ENCODE measurements at regions not wholly inside any gene's neighbourhood (a gene's known extent, or its start where the extent isn't known, plus 50 kb on each side); places are given as distances from the start of the nearest gene placed in this dataset.

DNA sequence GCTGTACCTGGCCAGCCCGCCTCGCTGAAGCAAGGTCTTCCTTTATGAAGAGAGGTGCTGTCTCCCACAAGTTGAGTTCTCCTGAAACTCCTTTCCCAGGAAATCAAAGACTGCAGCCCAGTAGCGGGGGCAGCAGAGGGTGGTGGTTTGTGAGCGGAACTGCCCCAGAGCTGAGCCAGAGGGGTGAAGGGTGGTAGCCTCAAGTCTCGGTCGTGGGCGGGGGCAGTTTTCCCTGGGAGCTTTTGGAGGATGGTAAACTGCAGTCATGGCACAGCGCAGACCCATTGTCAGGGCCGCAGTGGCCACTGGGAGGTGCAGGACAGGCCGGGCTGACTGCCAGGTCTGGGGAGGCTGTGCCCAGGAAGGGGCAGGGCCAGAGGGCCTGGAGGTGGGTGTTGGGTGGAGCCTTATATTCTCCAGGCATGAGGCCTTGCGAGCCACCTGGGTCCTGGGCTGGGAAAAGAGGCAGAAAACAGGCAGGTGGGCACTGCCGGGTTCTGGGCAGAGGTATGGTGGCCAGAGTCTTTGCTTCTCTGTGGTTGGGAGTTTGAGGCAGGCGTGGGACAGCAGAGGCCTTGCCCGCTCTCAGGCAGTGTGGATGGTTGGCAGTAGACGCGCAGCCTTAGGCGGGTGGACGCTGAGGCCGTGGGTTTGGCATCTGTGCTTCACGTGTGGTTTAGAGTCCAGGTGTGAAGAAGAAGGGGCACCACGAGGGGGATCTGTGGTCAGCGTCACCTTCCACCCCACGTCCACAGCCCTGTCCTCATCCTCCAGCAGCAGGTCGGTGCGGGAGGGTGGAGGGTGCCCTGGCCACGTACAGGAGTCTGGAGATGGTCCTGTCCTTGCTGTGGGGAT, 1176.4 kb downstream of the BRD1 start:
- no peaks in the 10 kb centered on the region for H3K36me3 ChIP-seq
- no peak overlapping the region for H3K4me3 ChIP-seq
- no peaks in the 10 kb centered on the region for H3K27me3 ChIP-seq
- TF ChIP-seq, protein P1, sequence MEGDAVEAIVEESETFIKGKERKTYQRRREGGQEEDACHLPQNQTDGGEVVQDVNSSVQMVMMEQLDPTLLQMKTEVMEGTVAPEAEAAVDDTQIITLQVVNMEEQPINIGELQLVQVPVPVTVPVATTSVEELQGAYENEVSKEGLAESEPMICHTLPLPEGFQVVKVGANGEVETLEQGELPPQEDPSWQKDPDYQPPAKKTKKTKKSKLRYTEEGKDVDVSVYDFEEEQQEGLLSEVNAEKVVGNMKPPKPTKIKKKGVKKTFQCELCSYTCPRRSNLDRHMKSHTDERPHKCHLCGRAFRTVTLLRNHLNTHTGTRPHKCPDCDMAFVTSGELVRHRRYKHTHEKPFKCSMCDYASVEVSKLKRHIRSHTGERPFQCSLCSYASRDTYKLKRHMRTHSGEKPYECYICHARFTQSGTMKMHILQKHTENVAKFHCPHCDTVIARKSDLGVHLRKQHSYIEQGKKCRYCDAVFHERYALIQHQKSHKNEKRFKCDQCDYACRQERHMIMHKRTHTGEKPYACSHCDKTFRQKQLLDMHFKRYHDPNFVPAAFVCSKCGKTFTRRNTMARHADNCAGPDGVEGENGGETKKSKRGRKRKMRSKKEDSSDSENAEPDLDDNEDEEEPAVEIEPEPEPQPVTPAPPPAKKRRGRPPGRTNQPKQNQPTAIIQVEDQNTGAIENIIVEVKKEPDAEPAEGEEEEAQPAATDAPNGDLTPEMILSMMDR (IDR thresholded peaks at IDR 0.05; ENCODE audit: low read depth, low read length): no peak
- no peak for DNase-seq (ENCODE audit: low read depth in 1 of 2, low spot score in 1 of 2)
- no peak overlapping the region for H3K27ac ChIP-seq
- H3K9me3 ChIP-seq (ENCODE audit: low read depth): no peaks in the 10 kb centered on the region
- H3K4me1 ChIP-seq (ENCODE audit: low read depth): no peaks in the 10 kb centered on the region

DNA sequence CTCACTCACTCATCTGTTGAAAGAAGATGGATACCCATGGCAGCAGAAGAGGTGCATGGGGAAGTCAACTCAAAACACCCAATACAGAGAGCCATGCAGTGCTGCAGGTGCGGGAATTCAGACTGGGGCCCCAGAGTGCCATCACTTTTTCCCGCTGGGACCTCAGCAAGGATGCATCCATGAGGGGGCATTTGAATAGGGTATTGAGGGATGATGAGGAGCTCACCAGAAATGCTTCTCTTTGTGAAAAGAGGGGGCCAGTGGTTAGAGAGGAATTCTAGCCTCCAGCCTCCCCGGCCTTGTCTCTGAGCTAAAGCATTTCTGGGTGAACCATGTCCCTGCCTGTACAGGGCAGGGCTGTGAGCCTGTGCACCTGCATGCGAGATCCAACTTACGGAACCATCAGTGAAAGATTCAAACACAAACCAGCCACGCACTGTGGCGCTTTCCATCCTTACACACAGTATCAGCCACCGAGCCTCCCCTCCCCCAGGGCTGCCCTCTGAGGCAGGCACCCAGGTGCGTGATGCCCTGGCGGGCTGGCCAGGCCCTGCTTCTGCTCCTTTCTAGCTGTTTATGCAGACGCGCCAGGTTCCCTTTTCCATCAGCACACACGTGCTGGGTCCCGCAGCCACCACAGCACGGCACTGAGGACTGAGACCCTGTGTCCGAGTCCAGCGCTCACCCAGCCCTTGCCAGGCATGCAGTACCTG, 1177.2 kb downstream of the BRD1 start:
- Histone ChIP-seq H3K27ac (no peak overlapping the region), H3K4me1 (ENCODE audit: low read depth) (no peaks in the 10 kb centered on the region), H3K36me3 (no peaks in the 10 kb centered on the region), H3K27me3 (no peaks in the 10 kb centered on the region), H3K4me3 (no peak overlapping the region), H3K9me3 (ENCODE audit: low read depth) (no peaks in the 10 kb centered on the region)
- TF ChIP-seq, protein P1 (IDR thresholded peaks at IDR 0.05; ENCODE audit: low read depth, low read length): no peak
- no peak for DNase-seq (ENCODE audit: low read depth in 1 of 2, low spot score in 1 of 2)

- no peak for DNase-seq (ENCODE audit: low read depth in 1 of 2, low spot score in 1 of 2)
- no peak overlapping the region for H3K4me3 ChIP-seq
- H3K36me3 ChIP-seq: no peaks in the 10 kb centered on the region
- no peaks in the 10 kb centered on the region for H3K9me3 ChIP-seq (ENCODE audit: low read depth)
- no peaks in the 10 kb centered on the region for H3K4me1 ChIP-seq (ENCODE audit: low read depth)
- TF ChIP-seq, protein P1 (IDR thresholded peaks at IDR 0.05; ENCODE audit: low read depth, low read length): no peak
- no peaks in the 10 kb centered on the region for H3K27me3 ChIP-seq
- no peak overlapping the region for H3K27ac ChIP-seq
Measured at GRCh38 chr22:48649466-48649865, 1178.2 kb downstream of the BRD1 start.

DNA sequence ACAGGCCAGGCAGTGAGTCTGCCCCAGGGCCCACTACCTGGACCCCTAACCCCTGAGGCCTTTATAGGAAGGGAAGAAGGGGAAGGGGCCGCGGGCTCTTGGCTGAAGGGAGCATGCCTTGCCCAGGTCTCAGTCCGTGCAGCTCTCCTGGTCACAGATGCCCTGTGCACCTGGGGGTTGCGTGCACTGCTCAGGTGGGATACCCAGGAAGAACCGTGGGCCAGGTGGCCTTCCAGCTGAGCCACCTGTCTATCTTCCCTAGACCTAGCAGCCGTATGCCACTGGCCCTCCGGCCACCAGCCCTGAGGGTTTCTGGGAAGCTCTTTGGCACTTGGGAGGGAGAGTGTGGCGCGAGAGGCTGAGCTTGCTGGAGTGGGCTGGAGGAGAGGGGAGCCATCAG, 1178.6 kb downstream of the BRD1 start:
- Histone ChIP-seq H3K9me3 (ENCODE audit: low read depth) (no peaks in the 10 kb centered on the region), H3K4me3 (no peak overlapping the region), H3K27ac (no peak overlapping the region), H3K27me3 (no peaks in the 10 kb centered on the region), H3K36me3 (no peaks in the 10 kb centered on the region), H3K4me1 (ENCODE audit: low read depth) (no peaks in the 10 kb centered on the region)
- TF ChIP-seq, protein P1 (IDR thresholded peaks at IDR 0.05; ENCODE audit: low read depth, low read length): no peak
- DNase-seq (ENCODE audit: low read depth in 1 of 2, low spot score in 1 of 2): no peak

GRCh38 chr22:48647606-48648515, 1179.8 kb downstream of the BRD1 start:
- Histone ChIP-seq H3K4me3 (no peak overlapping the region), H3K27ac (no peak overlapping the region), H3K27me3 (no peaks in the 10 kb centered on the region), H3K36me3 (no peaks in the 10 kb centered on the region), H3K4me1 (ENCODE audit: low read depth) (no peaks in the 10 kb centered on the region), H3K9me3 (ENCODE audit: low read depth) (no peaks in the 10 kb centered on the region)
- TF ChIP-seq, protein P1 (IDR thresholded peaks at IDR 0.05; ENCODE audit: low read depth, low read length): no peak
- no peak for DNase-seq (ENCODE audit: low read depth in 1 of 2, low spot score in 1 of 2)
